ENCODE measurements at regions not wholly inside any gene's neighbourhood (a gene's known extent, or its start where the extent isn't known, plus 50 kb on each side); places are given as distances from the start of the nearest gene placed in this dataset.

GRCh38 chr4:3659131-3659530, 107.1 kb upstream of the ADRA2C start:
- TF ChIP-seq PATZ1 (CRISPR knock-in tag; IDR thresholded peaks at IDR 0.05; ENCODE audit: borderline replicate concordance) (no peak), ZC3H10 (CRISPR knock-in tag; IDR thresholded peaks at IDR 0.05) (no peak), ARNTL (CRISPR knock-in tag; IDR thresholded peaks at IDR 0.05; ENCODE audit: borderline replicate concordance, low read depth) (no peak), CREB5 (CRISPR knock-in tag; IDR thresholded peaks at IDR 0.05; ENCODE audit: low read depth) (no peak), ZNF565 (CRISPR knock-in tag; conservative IDR thresholded peaks at IDR 0.05; ENCODE audit: low read depth) (no peak), PPARA (CRISPR knock-in tag; IDR thresholded peaks at IDR 0.05; ENCODE audit: borderline replicate concordance) (no peak), OSR1 (CRISPR knock-in tag; IDR thresholded peaks at IDR 0.05) (no peak), ZFP3 (CRISPR knock-in tag; IDR thresholded peaks at IDR 0.05) (no peak), BACH2 (CRISPR knock-in tag; IDR thresholded peaks at IDR 0.05; ENCODE audit: borderline replicate concordance) (no peak), ZFP30 (CRISPR knock-in tag; IDR thresholded peaks at IDR 0.05) (no peak), ESRRG (CRISPR knock-in tag; IDR thresholded peaks at IDR 0.05) (no peak)
